ENCODE measurements at regions not wholly inside any gene's neighbourhood (a gene's known extent, or its start where the extent isn't known, plus 50 kb on each side); places are given as distances from the start of the nearest gene placed in this dataset.

- DNase-seq: no peak
Measured at GRCh38 chr18:10368456-10369453, 85.7 kb upstream of the APCDD1 start.

GRCh38 chr18:10370716-10371115, 83.7 kb upstream of the APCDD1 start:
- DNase-seq: no peak

GRCh38 chr18:10371165-10371564, 83.3 kb upstream of the APCDD1 start:
- no peak for DNase-seq

GRCh38 chr18:10374195-10374594, 80.2 kb upstream of the APCDD1 start:
- DNase-seq: no peak

- DNase-seq: no peak
Measured at GRCh38 chr18:10374636-10375293, 79.7 kb upstream of the APCDD1 start.

GRCh38 chr18:10376731-10377130, 77.7 kb upstream of the APCDD1 start:
- no peak for DNase-seq

- no peak for DNase-seq
Measured at GRCh38 chr18:10377956-10378355, 76.5 kb upstream of the APCDD1 start.

GRCh38 chr18:10378688-10379420, 75.6 kb upstream of the APCDD1 start:
- no peak for DNase-seq

- DNase-seq: no peak
Measured at GRCh38 chr18:10379522-10379921, 74.9 kb upstream of the APCDD1 start.

GRCh38 chr18:10381516-10381915, 72.9 kb upstream of the APCDD1 start:
- DNase-seq: no peak

GRCh38 chr18:10381951-10382350, 72.5 kb upstream of the APCDD1 start:
- DNase-seq: no peak

GRCh38 chr18:10386049-10386448, 68.4 kb upstream of the APCDD1 start:
- no peak for DNase-seq

- DNase-seq: no peak
Measured at GRCh38 chr18:10386956-10387355, 67.5 kb upstream of the APCDD1 start.

GRCh38 chr18:10387399-10387798, 67.0 kb upstream of the APCDD1 start:
- no peak for DNase-seq

GRCh38 chr18:10388373-10388772, 66.1 kb upstream of the APCDD1 start:
- no peak for DNase-seq

- no peak for DNase-seq
Measured at GRCh38 chr18:10391506-10391905, 62.9 kb upstream of the APCDD1 start.

- no peak for DNase-seq
Measured at GRCh38 chr18:10397004-10397403, 57.4 kb upstream of the APCDD1 start.

- no peak for DNase-seq
Measured at GRCh38 chr18:10398571-10398970, 55.9 kb upstream of the APCDD1 start.

- no peak for DNase-seq
Measured at GRCh38 chr18:10399465-10399864, 55.0 kb upstream of the APCDD1 start.

- peak; percentile 15 to 67 for DNase-seq
Measured at GRCh38 chr18:10400534-10401307, 53.7 kb upstream of the APCDD1 start.

- peak in 1 of 2 donors; percentile 33 for DNase-seq
Measured at GRCh38 chr18:10401521-10401920, 52.9 kb upstream of the APCDD1 start.

GRCh38 chr18:10401930-10402329, 52.5 kb upstream of the APCDD1 start:
- DNase-seq: no peak
